ENCODE measurements at regions not wholly inside any gene's neighbourhood (a gene's known extent, or its start where the extent isn't known, plus 50 kb on each side); places are given as distances from the start of the nearest gene placed in this dataset.

GRCh38 chr2:42930025-42930581 lies 137.7 kb upstream of the HAAO start:
- H3K4me3 ChIP-seq (ENCODE audit: low read depth, low read length), result no peak overlapping the region
- TF ChIP-seq CTCF (IDR thresholded peaks at IDR 0.05; ENCODE audit: insufficient read depth, low read length), result no peak

GRCh38 chr2:42929546-42930024 lies 137.2 kb upstream of the HAAO start:
- DNase-seq (ENCODE audit: low read depth), result no peak
- TF ChIP-seq CTCF (IDR thresholded peaks at IDR 0.05; ENCODE audit: insufficient read depth, low read length), result no peak
- no peak overlapping the region for H3K4me3 ChIP-seq (ENCODE audit: low read depth, low read length)

More at GRCh38 chr2:42930025-42930581, 137.7 kb upstream of the HAAO start:
- DNase-seq (ENCODE audit: low read depth), result peak; percentile 94

GRCh38 chr2:42928692-42929545 lies 136.5 kb upstream of the HAAO start:
- H3K4me3 ChIP-seq (ENCODE audit: low read depth, low read length), result no peak overlapping the region
- peak; percentile 59 for DNase-seq (ENCODE audit: low read depth)
- TF ChIP-seq CTCF (IDR thresholded peaks at IDR 0.05; ENCODE audit: insufficient read depth, low read length), result peak; percentile 73

- no peak for DNase-seq (ENCODE audit: low read depth)
- H3K4me3 ChIP-seq (ENCODE audit: low read depth, low read length), result no peak overlapping the region
- no peak for TF ChIP-seq CTCF (IDR thresholded peaks at IDR 0.05; ENCODE audit: insufficient read depth, low read length)
Measured at GRCh38 chr2:42928161-42928691, 135.8 kb upstream of the HAAO start.

GRCh38 chr2:42927334-42928160 lies 135.2 kb upstream of the HAAO start:
- DNase-seq (ENCODE audit: low read depth), result no peak
- no peak for TF ChIP-seq CTCF (IDR thresholded peaks at IDR 0.05; ENCODE audit: insufficient read depth, low read length)
- no peak overlapping the region for H3K4me3 ChIP-seq (ENCODE audit: low read depth, low read length)

All from fibroblast of the aortic adventitia (primary cell).